Keratinocyte (primary cell): ENCODE measurements at regions not wholly inside any gene's neighbourhood (a gene's known extent, or its start where the extent isn't known, plus 50 kb on each side); places are given as distances from the start of the nearest gene placed in this dataset.

Experiments used
- CTCF ChIP-seq, 3 experiments: IDR thresholded peaks in 1 of 3; conservative IDR thresholded peaks in 1 of 3; optimal IDR thresholded peaks in 1 of 3; 2 replicates in 2 of 3; 3 replicates in 1 of 3; pipeline versions ENCODE3 to v1.5.1; 2011; ENCODE audit warnings: low read length in 3 of 3, mild to moderate bottlenecking in 3 of 3, moderate library complexity in 2 of 3, control low read depth in 1 of 3, inconsistent platforms in 1 of 3; ENCODE audit not compliant: insufficient read depth in 2 of 3; ENCODE audit errors: extremely low read depth in 1 of 3
- EZH2 ChIP-seq: IDR thresholded peaks from one replicate; pipeline ENCODE4 v1.6.1; 2012; ENCODE audit warnings: inconsistent platforms, mild to moderate bottlenecking, low read length, moderate library complexity

GRCh38 chr11:106234794-106235193, 157.3 kb downstream of the AASDHPPT start:
- TF ChIP-seq CTCF (optimal IDR thresholded peaks at IDR 0.05 in 1 of 3, IDR thresholded peaks at IDR 0.05 in 1 of 3, conservative IDR thresholded peaks at IDR 0.05 in 1 of 3; ENCODE audit: extremely low read depth in 1 of 3, insufficient read depth in 2 of 3, low read length in 3 of 3), result no peak
- no peak for TF ChIP-seq EZH2
